ENCODE measurements at regions not wholly inside any gene's neighbourhood (a gene's known extent, or its start where the extent isn't known, plus 50 kb on each side); places are given as distances from the start of the nearest gene placed in this dataset.

- DNase-seq (ENCODE audit: low spot score) (no peak), ATAC-seq (ENCODE audit: low FRiP score) (no peak)
- TF ChIP-seq CTCF (IDR thresholded peaks at IDR 0.05), result no peak
Observed at GRCh38 chr14:48747561-48748089, 838.6 kb downstream of the RPS29 start.

GRCh38 chr14:48744202-48744601, 842.0 kb downstream of the RPS29 start:
- no peak for TF ChIP-seq CTCF (IDR thresholded peaks at IDR 0.05)
- DNase-seq (ENCODE audit: low spot score), result no peak
- no peak for ATAC-seq (ENCODE audit: low FRiP score)

GRCh38 chr14:48738186-48738925, 847.8 kb downstream of the RPS29 start:
- ATAC-seq (ENCODE audit: low FRiP score) (no peak), DNase-seq (ENCODE audit: low spot score) (no peak)
- TF ChIP-seq CTCF (IDR thresholded peaks at IDR 0.05), result no peak

GRCh38 chr14:48735607-48736006, 850.6 kb downstream of the RPS29 start:
- no peak for ATAC-seq (ENCODE audit: low FRiP score)
- TF ChIP-seq CTCF (IDR thresholded peaks at IDR 0.05), result no peak
- no peak for DNase-seq (ENCODE audit: low spot score)

- no peak for TF ChIP-seq CTCF (IDR thresholded peaks at IDR 0.05)
- no peak for ATAC-seq (ENCODE audit: low FRiP score)
- DNase-seq (ENCODE audit: low spot score), result no peak
Observed at GRCh38 chr14:48731260-48731659, 854.9 kb downstream of the RPS29 start.

- peak; percentile 50 for ATAC-seq (ENCODE audit: low FRiP score)
- TF ChIP-seq CTCF (IDR thresholded peaks at IDR 0.05), result no peak
- no peak for DNase-seq (ENCODE audit: low spot score)
Observed at GRCh38 chr14:48726080-48726642, 860.0 kb downstream of the RPS29 start.
